Mammary epithelial cell (primary cell): ENCODE measurements at regions not wholly inside any gene's neighbourhood (a gene's known extent, or its start where the extent isn't known, plus 50 kb on each side); places are given as distances from the start of the nearest gene placed in this dataset.

ENCODE experiments used
- CTCF ChIP-seq, 2 donors: IDR thresholded peaks in 1 of 2; conservative IDR thresholded peaks in 1 of 2; 2 replicates each; pipeline ENCODE4 v1.5.1; 2011 to 2012; ENCODE audit warnings: inconsistent platforms in 2 of 2, low read length in 2 of 2, mild to moderate bottlenecking in 2 of 2, control low read depth in 1 of 2, low read depth in 1 of 2; ENCODE audit not compliant: insufficient read depth in 1 of 2; ENCODE audit errors: extremely low read depth in 1 of 2
- EZH2 ChIP-seq: IDR thresholded peaks from 2 replicates; pipeline ENCODE4 v1.6.1; 2012; ENCODE audit warnings: low read length, inconsistent platforms, borderline replicate concordance

GRCh38 chr13:50690006-50690405 is 153.5 kb downstream of the DLEU7 start:
- TF ChIP-seq CTCF (conservative IDR thresholded peaks at IDR 0.05 in 1 of 2, IDR thresholded peaks at IDR 0.05 in 1 of 2; ENCODE audit: extremely low read depth in 1 of 2, insufficient read depth in 1 of 2, low read depth in 1 of 2, low read length in 2 of 2): no peak
- TF ChIP-seq EZH2: no peak
